ENCODE measurements at regions not wholly inside any gene's neighbourhood (a gene's known extent, or its start where the extent isn't known, plus 50 kb on each side); places are given as distances from the start of the nearest gene placed in this dataset.

DNA sequence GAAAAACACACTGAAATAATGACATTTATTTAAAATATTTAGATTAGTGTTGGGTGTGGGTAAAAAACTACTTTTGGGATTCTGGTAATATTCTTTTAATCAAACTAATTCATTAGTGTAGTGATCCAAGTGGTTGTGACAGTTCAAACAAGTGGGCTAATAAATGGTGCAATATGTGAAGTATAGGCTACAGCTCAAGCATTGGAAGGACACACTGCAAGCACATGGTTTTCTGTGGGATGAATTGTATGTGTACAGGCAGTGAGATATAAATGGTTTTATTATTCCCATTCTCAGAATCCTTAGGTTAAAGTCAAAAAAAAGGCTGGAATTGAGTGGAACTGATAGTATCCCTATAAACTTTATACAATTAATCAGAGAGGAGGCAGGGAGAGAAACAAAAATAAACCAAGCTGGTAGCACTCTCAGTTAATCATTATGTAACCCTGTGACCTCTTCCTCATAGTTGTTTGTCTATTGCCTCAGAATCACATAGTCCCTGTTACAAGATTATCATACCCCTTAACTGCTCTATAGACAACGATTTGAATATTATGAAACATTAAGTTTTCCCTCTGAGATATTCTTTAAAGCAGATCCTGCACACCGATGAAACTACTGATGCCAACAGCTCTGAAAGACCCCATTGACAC, 1755.4 kb upstream of the ACO1 start (continued):
- TF ChIP-seq, protein P1, sequence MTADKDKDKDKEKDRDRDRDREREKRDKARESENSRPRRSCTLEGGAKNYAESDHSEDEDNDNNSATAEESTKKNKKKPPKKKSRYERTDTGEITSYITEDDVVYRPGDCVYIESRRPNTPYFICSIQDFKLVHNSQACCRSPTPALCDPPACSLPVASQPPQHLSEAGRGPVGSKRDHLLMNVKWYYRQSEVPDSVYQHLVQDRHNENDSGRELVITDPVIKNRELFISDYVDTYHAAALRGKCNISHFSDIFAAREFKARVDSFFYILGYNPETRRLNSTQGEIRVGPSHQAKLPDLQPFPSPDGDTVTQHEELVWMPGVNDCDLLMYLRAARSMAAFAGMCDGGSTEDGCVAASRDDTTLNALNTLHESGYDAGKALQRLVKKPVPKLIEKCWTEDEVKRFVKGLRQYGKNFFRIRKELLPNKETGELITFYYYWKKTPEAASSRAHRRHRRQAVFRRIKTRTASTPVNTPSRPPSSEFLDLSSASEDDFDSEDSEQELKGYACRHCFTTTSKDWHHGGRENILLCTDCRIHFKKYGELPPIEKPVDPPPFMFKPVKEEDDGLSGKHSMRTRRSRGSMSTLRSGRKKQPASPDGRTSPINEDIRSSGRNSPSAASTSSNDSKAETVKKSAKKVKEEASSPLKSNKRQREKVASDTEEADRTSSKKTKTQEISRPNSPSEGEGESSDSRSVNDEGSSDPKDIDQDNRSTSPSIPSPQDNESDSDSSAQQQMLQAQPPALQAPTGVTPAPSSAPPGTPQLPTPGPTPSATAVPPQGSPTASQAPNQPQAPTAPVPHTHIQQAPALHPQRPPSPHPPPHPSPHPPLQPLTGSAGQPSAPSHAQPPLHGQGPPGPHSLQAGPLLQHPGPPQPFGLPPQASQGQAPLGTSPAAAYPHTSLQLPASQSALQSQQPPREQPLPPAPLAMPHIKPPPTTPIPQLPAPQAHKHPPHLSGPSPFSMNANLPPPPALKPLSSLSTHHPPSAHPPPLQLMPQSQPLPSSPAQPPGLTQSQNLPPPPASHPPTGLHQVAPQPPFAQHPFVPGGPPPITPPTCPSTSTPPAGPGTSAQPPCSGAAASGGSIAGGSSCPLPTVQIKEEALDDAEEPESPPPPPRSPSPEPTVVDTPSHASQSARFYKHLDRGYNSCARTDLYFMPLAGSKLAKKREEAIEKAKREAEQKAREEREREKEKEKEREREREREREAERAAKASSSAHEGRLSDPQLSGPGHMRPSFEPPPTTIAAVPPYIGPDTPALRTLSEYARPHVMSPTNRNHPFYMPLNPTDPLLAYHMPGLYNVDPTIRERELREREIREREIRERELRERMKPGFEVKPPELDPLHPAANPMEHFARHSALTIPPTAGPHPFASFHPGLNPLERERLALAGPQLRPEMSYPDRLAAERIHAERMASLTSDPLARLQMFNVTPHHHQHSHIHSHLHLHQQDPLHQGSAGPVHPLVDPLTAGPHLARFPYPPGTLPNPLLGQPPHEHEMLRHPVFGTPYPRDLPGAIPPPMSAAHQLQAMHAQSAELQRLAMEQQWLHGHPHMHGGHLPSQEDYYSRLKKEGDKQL (CRISPR knock-in tag; IDR thresholded peaks at IDR 0.05; ENCODE audit: low read depth) = no peak
- TF ChIP-seq SIN3A (IDR thresholded peaks at IDR 0.05; ENCODE audit: borderline replicate concordance, low read depth, low read length) = no peak
- no peak for TF ChIP-seq REL (CRISPR knock-in tag; conservative IDR thresholded peaks at IDR 0.05)
- TF ChIP-seq NR2F6 (IDR thresholded peaks at IDR 0.05) = peak; percentile 67
- TF ChIP-seq NR2F6 (CRISPR knock-in tag; IDR thresholded peaks at IDR 0.05) = 0 out of 2 replicates have a peak, but pooled peaks have one; percentile 17
- TF ChIP-seq ZFP36 (IDR thresholded peaks at IDR 0.05; ENCODE audit: borderline replicate concordance, low read depth, low read length, partially characterized antibody) = no peak
- TF ChIP-seq NR3C1 (CRISPR knock-in tag; IDR thresholded peaks at IDR 0.05) = no peak
- TF ChIP-seq AGO1 (IDR thresholded peaks at IDR 0.05; ENCODE audit: low read depth, low read length, poor library complexity, severe bottlenecking) = no peak
- TF ChIP-seq CEBPB (IDR thresholded peaks at IDR 0.05; ENCODE audit: borderline replicate concordance, low read depth, low read length) = peak; percentile 61; the same call in 1 of the 2 replicates
- TF ChIP-seq, protein P2, sequence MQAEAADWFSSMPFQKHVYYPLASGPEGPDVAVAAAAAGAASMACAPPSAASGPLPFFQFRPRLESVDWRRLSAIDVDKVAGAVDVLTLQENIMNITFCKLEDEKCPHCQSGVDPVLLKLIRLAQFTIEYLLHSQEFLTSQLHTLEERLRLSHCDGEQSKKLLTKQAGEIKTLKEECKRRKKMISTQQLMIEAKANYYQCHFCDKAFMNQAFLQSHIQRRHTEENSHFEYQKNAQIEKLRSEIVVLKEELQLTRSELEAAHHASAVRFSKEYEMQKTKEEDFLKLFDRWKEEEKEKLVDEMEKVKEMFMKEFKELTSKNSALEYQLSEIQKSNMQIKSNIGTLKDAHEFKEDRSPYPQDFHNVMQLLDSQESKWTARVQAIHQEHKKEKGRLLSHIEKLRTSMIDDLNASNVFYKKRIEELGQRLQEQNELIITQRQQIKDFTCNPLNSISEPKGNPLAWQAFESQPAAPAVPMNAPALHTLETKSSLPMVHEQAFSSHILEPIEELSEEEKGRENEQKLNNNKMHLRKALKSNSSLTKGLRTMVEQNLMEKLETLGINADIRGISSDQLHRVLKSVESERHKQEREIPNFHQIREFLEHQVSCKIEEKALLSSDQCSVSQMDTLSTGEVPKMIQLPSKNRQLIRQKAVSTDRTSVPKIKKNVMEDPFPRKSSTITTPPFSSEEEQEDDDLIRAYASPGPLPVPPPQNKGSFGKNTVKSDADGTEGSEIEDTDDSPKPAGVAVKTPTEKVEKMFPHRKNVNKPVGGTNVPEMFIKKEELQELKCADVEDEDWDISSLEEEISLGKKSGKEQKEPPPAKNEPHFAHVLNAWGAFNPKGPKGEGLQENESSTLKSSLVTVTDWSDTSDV (CRISPR knock-in tag; IDR thresholded peaks at IDR 0.05) = no peak
- no peak for TF ChIP-seq NR2C2 (CRISPR knock-in tag; IDR thresholded peaks at IDR 0.05; ENCODE audit: borderline replicate concordance)
